ENCODE measurements at regions not wholly inside any gene's neighbourhood (a gene's known extent, or its start where the extent isn't known, plus 50 kb on each side); places are given as distances from the start of the nearest gene placed in this dataset.

GRCh38 chr2:40935349-40935748 lies 483.5 kb upstream of the SLC8A1 start:
- TF ChIP-seq POLR2A (IDR thresholded peaks at IDR 0.05) (no peak), CTCF (IDR thresholded peaks at IDR 0.05) (no peak)
